GM18505 (cell line): ENCODE measurements at regions not wholly inside any gene's neighbourhood (a gene's known extent, or its start where the extent isn't known, plus 50 kb on each side); places are given as distances from the start of the nearest gene placed in this dataset.

Source experiments
- ATAC-seq: cut with Tn5 transposase; IDR thresholded peaks from one replicate; pipeline ENCODE4 v1.9.1; 2021; ENCODE audit not compliant: unreplicated experiment
- POLR2A ChIP-seq: IDR thresholded peaks from 4 replicates; pipeline ENCODE4 v1.6.1; 2011; ENCODE audit warnings: borderline replicate concordance; ENCODE audit not compliant: insufficient read depth, insufficient read length; ENCODE audit errors: extremely low read depth

DNA sequence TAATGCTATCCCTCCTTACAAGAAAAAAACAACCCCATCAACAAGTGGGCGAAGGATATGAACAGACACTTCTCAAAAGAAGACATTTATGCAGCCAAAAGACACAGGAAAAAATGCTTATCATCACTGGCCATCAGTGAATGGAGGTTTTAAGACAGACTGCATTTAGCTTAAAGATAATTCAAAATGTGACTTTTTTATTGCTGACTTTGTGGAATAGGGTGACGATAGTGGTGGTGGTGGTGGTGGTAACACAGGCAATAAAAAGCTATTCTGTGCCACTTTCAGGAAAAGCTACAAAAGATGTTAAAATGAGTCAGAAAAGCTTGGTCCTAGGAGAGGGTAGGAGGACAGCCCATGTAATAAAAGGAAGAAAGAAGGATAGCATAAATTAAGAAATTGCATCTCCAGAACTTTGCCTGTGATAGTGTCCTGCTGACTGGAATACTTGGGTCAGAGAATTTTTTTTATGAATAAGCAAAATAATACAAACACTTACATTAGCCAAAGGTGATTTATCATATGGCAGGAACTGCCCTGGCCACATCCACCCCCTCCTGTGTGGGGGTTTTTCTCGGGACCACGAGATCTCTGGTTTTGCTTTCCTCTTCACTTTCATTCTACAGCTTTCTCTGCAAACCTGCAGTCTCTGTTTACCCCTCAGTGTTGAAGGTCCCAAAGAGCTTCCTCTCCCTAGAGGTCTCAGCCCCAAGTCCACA lies 186.7 kb downstream of the DRD1 start:
- ATAC-seq: no peak

DNA sequence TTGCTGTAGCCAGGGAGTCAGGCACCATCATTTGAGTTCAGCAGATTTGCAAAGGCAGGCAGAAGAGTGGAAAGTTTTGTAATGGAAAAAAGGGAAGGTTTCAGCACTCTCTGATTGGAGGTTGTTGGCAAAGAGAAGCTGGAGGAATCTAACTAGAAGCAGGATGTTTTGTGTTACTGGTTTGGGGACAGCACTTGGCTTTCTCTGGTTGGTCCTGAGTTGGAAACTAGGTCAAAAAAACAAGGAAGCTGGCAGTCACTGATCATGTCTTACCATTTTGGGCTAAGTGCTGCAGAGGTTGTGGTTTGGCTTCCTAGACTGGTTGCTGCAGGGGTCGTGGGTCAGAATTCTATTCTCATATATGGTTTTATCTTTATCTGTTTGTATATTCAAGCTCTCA lies 189.8 kb downstream of the DRD1 start:
- TF ChIP-seq POLR2A: no peak
- ATAC-seq: no peak

More for the DNA sequence above, 186.7 kb downstream of the DRD1 start:
- TF ChIP-seq POLR2A: no peak

DNA sequence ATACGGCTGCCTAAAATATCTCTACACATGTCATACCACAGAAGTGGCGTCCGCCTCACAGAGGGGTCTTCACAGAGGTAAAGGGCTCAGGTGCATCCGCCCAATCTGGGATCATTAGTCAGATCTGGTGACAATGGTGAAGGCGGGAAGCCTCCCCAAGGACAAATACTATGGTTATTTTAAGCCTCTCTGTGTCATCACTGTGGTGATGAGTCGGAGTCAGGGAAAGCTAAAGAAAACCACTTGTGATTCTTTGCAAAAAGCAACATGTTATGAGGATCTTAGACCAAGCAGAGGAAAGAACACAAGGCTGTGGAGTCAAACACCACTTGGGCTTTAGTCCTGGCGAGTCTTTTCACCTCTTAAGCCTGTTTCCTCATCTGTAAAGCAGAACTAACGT lies 190.4 kb downstream of the DRD1 start:
- TF ChIP-seq POLR2A: no peak
- no peak for ATAC-seq

DNA sequence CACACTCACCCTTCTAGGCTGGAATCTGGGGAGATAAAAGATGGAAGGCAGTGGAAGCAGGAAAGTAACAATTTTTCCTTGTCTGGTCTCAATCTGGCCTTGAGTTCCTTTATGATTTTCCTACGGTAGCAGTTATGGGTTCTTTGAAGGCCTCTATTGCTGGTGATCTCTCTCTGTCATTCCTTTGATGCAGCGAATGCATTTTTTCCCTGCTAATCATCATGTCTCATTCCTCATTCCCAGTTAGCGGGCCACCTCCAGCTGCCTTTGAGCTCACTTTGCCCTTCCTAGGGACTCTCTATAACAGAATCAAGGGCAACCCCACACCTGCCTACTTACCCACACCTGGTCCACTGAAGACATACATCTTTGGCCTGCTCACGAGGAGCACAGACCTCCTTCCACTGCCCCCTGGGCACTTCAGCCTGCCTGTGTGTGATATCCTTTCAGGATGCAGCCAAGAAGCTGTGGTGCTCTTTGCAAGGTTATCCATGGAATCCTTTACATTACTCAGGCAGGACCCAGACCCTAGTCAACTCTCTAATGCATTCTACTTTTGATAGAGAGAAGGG lies 191.7 kb downstream of the DRD1 start:
- no peak for ATAC-seq
- no peak for TF ChIP-seq POLR2A

GRCh38 chr5:175250426-175250825 lies 193.6 kb downstream of the DRD1 start:
- ATAC-seq: no peak
- no peak for TF ChIP-seq POLR2A

- ATAC-seq: no peak
- no peak for TF ChIP-seq POLR2A
These were observed 195.5 kb downstream of the DRD1 start for GRCh38 chr5:175248416-175248905.

- no peak for ATAC-seq
- TF ChIP-seq POLR2A: no peak
These were observed 197.0 kb downstream of the DRD1 start for GRCh38 chr5:175246889-175247520.

DNA sequence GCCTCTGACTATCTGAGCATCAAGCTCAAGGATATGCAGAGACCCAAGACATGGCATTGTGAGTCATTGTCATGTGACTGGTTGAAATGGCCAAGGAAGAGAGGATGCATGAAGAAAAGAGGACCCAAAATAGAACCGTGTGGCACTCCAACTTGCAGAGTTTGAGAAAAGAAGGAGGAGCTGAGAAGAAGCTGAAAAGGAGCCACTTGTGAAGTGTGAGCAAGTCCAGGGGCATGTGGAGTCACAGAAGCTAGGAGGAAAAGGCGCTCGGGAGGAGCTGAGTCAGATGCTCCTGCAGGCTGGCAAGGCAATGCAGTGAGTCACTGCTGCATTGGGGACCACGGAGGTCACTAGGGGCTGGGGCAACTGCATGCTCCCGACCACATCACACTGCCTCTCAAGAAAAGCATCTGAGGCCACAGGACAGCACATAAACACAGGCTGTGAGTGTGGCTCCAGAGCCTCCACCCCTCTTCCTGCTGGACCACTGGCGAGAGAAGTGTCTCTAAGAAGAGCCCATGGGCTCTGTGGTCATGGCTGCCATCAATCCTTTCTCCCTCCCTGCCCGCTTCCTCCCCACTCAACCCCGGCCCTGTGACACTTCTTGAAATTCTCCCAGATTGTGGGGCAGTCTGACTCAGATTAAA lies 197.6 kb downstream of the DRD1 start:
- no peak for ATAC-seq
- no peak for TF ChIP-seq POLR2A

- TF ChIP-seq POLR2A: no peak
- no peak for ATAC-seq
These were observed 200.5 kb downstream of the DRD1 start for GRCh38 chr5:175243441-175243840.

- no peak for TF ChIP-seq POLR2A
- ATAC-seq: no peak
These were observed 201.8 kb downstream of the DRD1 start for GRCh38 chr5:175242207-175242606.

- no peak for ATAC-seq
- TF ChIP-seq POLR2A: no peak
These were observed 205.7 kb downstream of the DRD1 start for GRCh38 chr5:175238326-175238725.

DNA sequence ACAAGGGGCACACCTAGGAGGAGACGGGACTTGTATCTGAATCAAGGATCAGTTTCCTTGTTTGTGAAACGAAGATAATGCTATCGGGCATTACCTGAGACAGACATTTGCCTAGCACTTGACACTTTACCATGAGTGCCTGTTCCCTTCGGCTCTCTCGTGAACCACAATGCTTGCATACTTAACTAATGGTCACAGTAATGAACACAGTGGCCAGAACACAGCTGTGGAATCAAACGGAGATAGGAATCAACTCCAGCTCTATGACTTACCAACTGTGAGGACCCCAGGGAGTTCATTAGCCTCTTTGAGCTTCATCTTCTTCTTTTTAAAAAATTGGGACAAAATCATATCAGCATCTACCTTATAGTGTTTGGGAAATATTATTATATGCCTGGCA lies 207.8 kb downstream of the DRD1 start:
- no peak for TF ChIP-seq POLR2A
- ATAC-seq: no peak

GRCh38 chr5:175235251-175235960 lies 208.6 kb downstream of the DRD1 start:
- TF ChIP-seq POLR2A: no peak
- ATAC-seq: no peak
